H1 (cell line): ENCODE measurements at regions not wholly inside any gene's neighbourhood (a gene's known extent, or its start where the extent isn't known, plus 50 kb on each side); places are given as distances from the start of the nearest gene placed in this dataset.

Experiments
- CTCF ChIA-PET: fragments of 300-600 bp; sonication (Branson Sonifier 250); formaldehyde crosslinking; loops from one replicate; lab custom pipeline; 2021; ENCODE audit not compliant: partially characterized antibody; lab: Charles Lee
- POLR2A ChIA-PET: fragments of 300-600 bp; sonication (Branson Sonifier 250); formaldehyde crosslinking; loops from one replicate; lab custom pipeline; 2021; ENCODE audit warnings: inconsistent platforms; ENCODE audit not compliant: partially characterized antibody; lab: Charles Lee
- DNase-seq, 2 experiments: peaks; one replicate each; pipeline versions ENCODE4 v3.0.0 to v3.0.0-alpha.2; 2010 to 2022; ENCODE audit warnings: low spot score in 2 of 2, low read depth in 1 of 2, mixed read lengths in 1 of 2
- FAIRE-seq: peaks from 2 replicates; lab custom pipeline; 2011; peaks lifted over from hg19 to GRCh38; lab: Jason Lieb, UNC
- H2AFZ ChIP-seq: 2 replicates; pipeline ENCODE4 v1.8.1; 2012; ENCODE audit warnings: low read length, inconsistent platforms
- H2AK5ac ChIP-seq: 2 replicates; pipeline ENCODE4 v1.6.1; 2013; ENCODE audit warnings: low read depth, low read length
- H2BK120ac ChIP-seq: replicated peaks from 2 replicates; pipeline ENCODE3; 2013; ENCODE audit warnings: low read depth, low read length, inconsistent platforms
- H2BK12ac ChIP-seq: 2 replicates; pipeline ENCODE4 v1.6.1; 2013; ENCODE audit warnings: low read depth, low read length
- H2BK15ac ChIP-seq: 2 replicates; pipeline ENCODE4 v1.6.1; 2013; ENCODE audit warnings: low read length
- H2BK20ac ChIP-seq: 2 replicates; pipeline ENCODE4 v1.6.1; 2013; ENCODE audit warnings: low read length
- H2BK5ac ChIP-seq: 2 replicates; pipeline ENCODE4 v1.6.1; 2013; ENCODE audit warnings: low read depth, low read length
- H3K14ac ChIP-seq: 2 replicates; pipeline ENCODE4 v1.6.1; 2013; ENCODE audit warnings: inconsistent platforms; ENCODE audit not compliant: insufficient read length
- H3K18ac ChIP-seq: 2 replicates; pipeline ENCODE4 v1.6.1; 2013; ENCODE audit warnings: low read length; ENCODE audit errors: extremely low read depth
- H3K23ac ChIP-seq: 2 replicates; pipeline ENCODE4 v1.6.1; 2013; ENCODE audit warnings: inconsistent platforms; ENCODE audit not compliant: insufficient read length
- H3K23me2 ChIP-seq: 2 replicates; pipeline ENCODE4 v1.6.1; 2013; ENCODE audit warnings: low read depth, low read length
- H3K27ac ChIP-seq: 2 replicates; pipeline ENCODE4 v1.6.1; 2011; ENCODE audit warnings: low read depth, low read length, inconsistent platforms
- H3K27me3 ChIP-seq, 4 experiments: replicated peaks in 1 of 4; 1 replicate in 1 of 4; 2 replicates in 3 of 4; pipeline versions ENCODE4 v1.6.1 to v1.8.1; 2011 to 2013; ENCODE audit warnings: low read length in 3 of 4, mild to moderate bottlenecking in 3 of 4, inconsistent platforms in 2 of 4, mixed read lengths in 2 of 4, moderate library complexity in 1 of 4; ENCODE audit not compliant: control insufficient read depth in 3 of 4, insufficient read depth in 3 of 4; ENCODE audit errors: extremely low read depth in 1 of 4
- H3K36me3 ChIP-seq, 4 experiments: 2 replicates each; pipeline versions ENCODE4 v1.6.1 to v1.8.1; 2011 to 2013; ENCODE audit warnings: mild to moderate bottlenecking in 4 of 4, low read length in 3 of 4, moderate library complexity in 2 of 4, control low read depth in 1 of 4, inconsistent platforms in 1 of 4; ENCODE audit not compliant: insufficient read depth in 4 of 4, control insufficient read depth in 2 of 4
- H3K4ac ChIP-seq: replicated peaks from 2 replicates; pipeline ENCODE3; 2013; ENCODE audit warnings: low read length, low read depth, mixed read lengths, inconsistent platforms; ENCODE audit not compliant: insufficient read length
- H3K4me1 ChIP-seq, 4 experiments: replicated peaks in 1 of 4; 1 replicate in 1 of 4; 2 replicates in 3 of 4; pipeline versions ENCODE4 v1.6.1 to v1.8.1; 2011 to 2013; ENCODE audit warnings: low read length in 3 of 4, inconsistent platforms in 2 of 4, mixed read lengths in 1 of 4; ENCODE audit not compliant: insufficient read depth in 4 of 4, control insufficient read depth in 3 of 4
- H3K4me2 ChIP-seq, 2 experiments: 2 replicates each; pipeline versions ENCODE4 v1.6.1 to v1.8.1; 2011 to 2013; ENCODE audit warnings: low read depth in 2 of 2, low read length in 2 of 2, control low read depth in 1 of 2, inconsistent platforms in 1 of 2, mild to moderate bottlenecking in 1 of 2; ENCODE audit not compliant: insufficient read depth in 1 of 2
- H3K4me3 ChIP-seq, 4 experiments: fragments of 200-600, 300-600 bp in 1 of 4; sonication (generic), shearing (Covaris generic), sonication (Bioruptor Twin) in 1 of 4; 2 replicates each; pipeline versions ENCODE4 v1.5.1 to v1.8.1; 2011 to 2016; ENCODE audit warnings: low read length in 4 of 4, low read depth in 3 of 4, control low read depth in 2 of 4, inconsistent platforms in 2 of 4, mild to moderate bottlenecking in 2 of 4, mixed read lengths in 1 of 4, moderate library complexity in 1 of 4; ENCODE audit not compliant: insufficient read depth in 2 of 4; ENCODE audit errors: extremely low read depth in 1 of 4
- H3K56ac ChIP-seq: replicated peaks from 2 replicates; pipeline ENCODE3; 2013; ENCODE audit warnings: low read depth, mild to moderate bottlenecking, mixed read lengths, low read length, inconsistent platforms; ENCODE audit not compliant: insufficient read length
- H3K79me1 ChIP-seq: 2 replicates; pipeline ENCODE4 v1.6.1; 2013; ENCODE audit warnings: low read depth, low read length, control low read depth
- H3K79me2 ChIP-seq, 2 experiments: 2 replicates each; pipeline versions ENCODE4 v1.6.1 to v1.8.1; 2012 to 2013; ENCODE audit warnings: low read length in 2 of 2, mild to moderate bottlenecking in 2 of 2, inconsistent platforms in 1 of 2; ENCODE audit not compliant: insufficient read depth in 2 of 2, control insufficient read depth in 1 of 2
- H3K9ac ChIP-seq, 4 experiments: replicated peaks in 1 of 4; 1 replicate in 1 of 4; 2 replicates in 3 of 4; pipeline versions ENCODE4 v1.6.1 to v1.8.1; 2011 to 2013; ENCODE audit warnings: low read depth in 3 of 4, low read length in 3 of 4, control low read depth in 2 of 4, mild to moderate bottlenecking in 2 of 4, moderate library complexity in 2 of 4, inconsistent platforms in 1 of 4; ENCODE audit errors: extremely low read depth in 1 of 4
- H3K9me3 ChIP-seq, 2 experiments: 2 replicates each; pipeline versions ENCODE4 v1.6.1 to v1.8.1; 2012 to 2013; ENCODE audit warnings: mild to moderate bottlenecking in 2 of 2, moderate library complexity in 2 of 2, control low read depth in 1 of 2, inconsistent platforms in 1 of 2, low read depth in 1 of 2, low read length in 1 of 2, mixed read lengths in 1 of 2; ENCODE audit not compliant: insufficient read depth in 2 of 2
- H4K20me1 ChIP-seq, 2 experiments: replicated peaks in 1 of 2; 2 replicates each; pipeline versions ENCODE3 to v1.8.1; 2011 to 2013; ENCODE audit warnings: inconsistent platforms in 2 of 2, low read length in 2 of 2, mild to moderate bottlenecking in 1 of 2; ENCODE audit not compliant: insufficient read depth in 2 of 2, control insufficient read depth in 1 of 2
- H4K5ac ChIP-seq: 2 replicates; pipeline ENCODE4 v1.6.1; 2013; ENCODE audit warnings: low read length, low read depth, mixed read lengths, inconsistent platforms; ENCODE audit not compliant: insufficient read length
- H4K8ac ChIP-seq: 2 replicates; pipeline ENCODE4 v1.8.0; 2013; ENCODE audit warnings: mild to moderate bottlenecking, moderate library complexity, low read length, inconsistent platforms; ENCODE audit not compliant: insufficient read depth; ENCODE audit errors: extremely low read depth
- H4K91ac ChIP-seq: replicated peaks from 2 replicates; pipeline ENCODE3; 2013; ENCODE audit warnings: low read length, mixed read lengths, inconsistent platforms; ENCODE audit not compliant: insufficient read length
- CHD2 ChIP-seq: IDR thresholded peaks from 2 replicates; pipeline ENCODE4 v1.6.1; 2012; ENCODE audit warnings: low read length, improper control_type of control experiment
- CTCF ChIP-seq, 3 experiments: IDR thresholded peaks; 1 replicate in 2 of 3; 2 replicates in 1 of 3; pipeline versions ENCODE4 v1.5.1 to v1.6.1; 2011; ENCODE audit warnings: low read length in 3 of 3, mild to moderate bottlenecking in 3 of 3, inconsistent platforms in 2 of 3, low read depth in 1 of 3, moderate library complexity in 1 of 3; ENCODE audit not compliant: insufficient read depth in 1 of 3; ENCODE audit errors: control extremely low read depth in 1 of 3
- GABPA ChIP-seq: IDR thresholded peaks from 2 replicates; pipeline ENCODE4 v1.6.1; 2011; ENCODE audit warnings: mild to moderate bottlenecking, low read length, moderate library complexity, borderline replicate concordance; ENCODE audit not compliant: insufficient read depth
- TBP ChIP-seq: IDR thresholded peaks from 2 replicates; pipeline ENCODE4 v1.6.1; 2011; ENCODE audit warnings: low read depth, low read length, improper control_type of control experiment
- TEAD4 ChIP-seq: IDR thresholded peaks from 2 replicates; pipeline ENCODE4 v1.6.1; 2012; ENCODE audit warnings: low read depth, low read length, inconsistent platforms, mixed read lengths
- YY1 ChIP-seq: IDR thresholded peaks from 2 replicates; pipeline ENCODE4 v1.6.1; 2011; ENCODE audit warnings: low read depth, mild to moderate bottlenecking, low read length
- WGBS, 2 experiments: shearing (Covaris generic) in 1 of 2; methylation state at CpG; one replicate each; pipeline versions ENCODE4 v1.1.6 to v1.1.7; 2013 to 2015; ENCODE audit warnings: low lambda C conversion rate in 2 of 2, mixed read lengths in 2 of 2, inconsistent platforms in 1 of 2, low coverage in 1 of 2, missing lambda C conversion rate in 1 of 2; ENCODE audit not compliant: insufficient replicate concordance in 2 of 2, insufficient coverage in 1 of 2, insufficient read length in 1 of 2; ENCODE audit errors: extremely low coverage in 1 of 2, missing lambda C conversion rate in 1 of 2; 5-methylcytosine and 5-hydroxymethylcytosine counted together

- Histone ChIP-seq H3K27me3 (no peaks in the 10 kb centered on the region), H3K23ac (no peak overlapping the region), H3K36me3 (no peaks in the 10 kb centered on the region; a peak in 1 of 8 replicates), H2BK5ac (no peak overlapping the region), H3K56ac (no peak overlapping the region), H2BK15ac (no peak overlapping the region), H3K14ac (no peak overlapping the region), H4K8ac (peak overlapping the region; percentile 59; the same call in 1 of the 2 replicates), H2BK120ac (peak overlapping the region; percentile 82), H3K27ac (peak overlapping the region; percentile 39; the same call in 1 of the 2 replicates), H4K5ac (peak overlapping the region; percentile 48), H3K18ac (no peak overlapping the region; the same call in 1 of the 2 replicates), H2BK12ac (no peak overlapping the region; the same call in 1 of the 2 replicates), H2AFZ (peak overlapping the region; percentile 85), H3K79me2 (no peaks in the 10 kb centered on the region), H3K4ac (no peak overlapping the region), H3K9ac (no peak overlapping the region), H3K9me3 (peaks cover 5 to 9% of the 10 kb centered on the region in 2 experiments; a peak in 3 of 4 replicates), H3K79me1 (no peaks in the 10 kb centered on the region), H4K91ac (peak overlapping the region; percentile 2), H4K20me1 (no peaks in the 10 kb centered on the region), H3K4me2 (peak overlapping the region; percentile 19 to 39; a peak in 1 of 4 replicates), H3K4me3 (no peak overlapping the region; a peak in 1 of 8 replicates), H3K4me1 (peaks cover 2 to 10% (median 7%) of the 10 kb centered on the region in 4 experiments; a peak in 6 of 7 replicates), H2BK20ac (peak overlapping the region; percentile 64; the same call in 1 of the 2 replicates), H2AK5ac (no peak overlapping the region), H3K23me2 (no peaks in the 10 kb centered on the region)
- ChIA-PET CTCF (no interaction called here), POLR2A (interaction anchor here (1.2 kb wide), 1 partner anchor 10 kb away, joined by 4 read pairs; no protein-coding TSS in a partner anchor)
- FAIRE-seq (peak; percentile 82), DNase-seq (no peak)
- TF ChIP-seq CTCF (IDR thresholded peaks at IDR 0.05; ENCODE audit: control extremely low read depth in 1 of 3, insufficient read depth in 1 of 3, low read depth in 1 of 3, low read length in 3 of 3) (no peak), CHD2 (no peak), YY1 (no peak), TBP (no peak), GABPA (no peak), TEAD4 (peak; percentile 53; the same call in 1 of the 2 replicates)
- WGBS, 2 experiments, result 53% methylated on average over 3 of the region's 3 CpGs; no CpG with 5 or more reads in 1 of the 2 experiments
These were observed 219.0 kb downstream of the ACTR3 start for GRCh38 chr2:114108824-114109416.
